H1 (cell line): ENCODE measurements at regions not wholly inside any gene's neighbourhood (a gene's known extent, or its start where the extent isn't known, plus 50 kb on each side); places are given as distances from the start of the nearest gene placed in this dataset.

Experiments used
- CTCF ChIA-PET: fragments of 300-600 bp; sonication (Branson Sonifier 250); formaldehyde crosslinking; loops from one replicate; lab custom pipeline; 2021; ENCODE audit not compliant: partially characterized antibody; lab: Charles Lee
- POLR2A ChIA-PET: fragments of 300-600 bp; sonication (Branson Sonifier 250); formaldehyde crosslinking; loops from one replicate; lab custom pipeline; 2021; ENCODE audit warnings: inconsistent platforms; ENCODE audit not compliant: partially characterized antibody; lab: Charles Lee
- DNase-seq, 2 experiments: peaks; one replicate each; pipeline versions ENCODE4 v3.0.0 to v3.0.0-alpha.2; 2010 to 2022; ENCODE audit warnings: low spot score in 2 of 2, low read depth in 1 of 2, mixed read lengths in 1 of 2
- FAIRE-seq: peaks from 2 replicates; lab custom pipeline; 2011; peaks lifted over from hg19 to GRCh38; lab: Jason Lieb, UNC
- H2AFZ ChIP-seq: 2 replicates; pipeline ENCODE4 v1.8.1; 2012; ENCODE audit warnings: low read length, inconsistent platforms
- H2AK5ac ChIP-seq: 2 replicates; pipeline ENCODE4 v1.6.1; 2013; ENCODE audit warnings: low read depth, low read length
- H2BK120ac ChIP-seq: replicated peaks from 2 replicates; pipeline ENCODE3; 2013; ENCODE audit warnings: low read depth, low read length, inconsistent platforms
- H2BK12ac ChIP-seq: 2 replicates; pipeline ENCODE4 v1.6.1; 2013; ENCODE audit warnings: low read depth, low read length
- H2BK15ac ChIP-seq: 2 replicates; pipeline ENCODE4 v1.6.1; 2013; ENCODE audit warnings: low read length
- H2BK20ac ChIP-seq: 2 replicates; pipeline ENCODE4 v1.6.1; 2013; ENCODE audit warnings: low read length
- H2BK5ac ChIP-seq: 2 replicates; pipeline ENCODE4 v1.6.1; 2013; ENCODE audit warnings: low read depth, low read length
- H3K14ac ChIP-seq: 2 replicates; pipeline ENCODE4 v1.6.1; 2013; ENCODE audit warnings: inconsistent platforms; ENCODE audit not compliant: insufficient read length
- H3K18ac ChIP-seq: 2 replicates; pipeline ENCODE4 v1.6.1; 2013; ENCODE audit warnings: low read length; ENCODE audit errors: extremely low read depth
- H3K23ac ChIP-seq: 2 replicates; pipeline ENCODE4 v1.6.1; 2013; ENCODE audit warnings: inconsistent platforms; ENCODE audit not compliant: insufficient read length
- H3K23me2 ChIP-seq: 2 replicates; pipeline ENCODE4 v1.6.1; 2013; ENCODE audit warnings: low read depth, low read length
- H3K27ac ChIP-seq: 2 replicates; pipeline ENCODE4 v1.6.1; 2011; ENCODE audit warnings: low read depth, low read length, inconsistent platforms
- H3K27me3 ChIP-seq, 4 experiments: replicated peaks in 1 of 4; 1 replicate in 1 of 4; 2 replicates in 3 of 4; pipeline versions ENCODE4 v1.6.1 to v1.8.1; 2011 to 2013; ENCODE audit warnings: low read length in 3 of 4, mild to moderate bottlenecking in 3 of 4, inconsistent platforms in 2 of 4, mixed read lengths in 2 of 4, moderate library complexity in 1 of 4; ENCODE audit not compliant: control insufficient read depth in 3 of 4, insufficient read depth in 3 of 4; ENCODE audit errors: extremely low read depth in 1 of 4
- H3K36me3 ChIP-seq, 4 experiments: 2 replicates each; pipeline versions ENCODE4 v1.6.1 to v1.8.1; 2011 to 2013; ENCODE audit warnings: mild to moderate bottlenecking in 4 of 4, low read length in 3 of 4, moderate library complexity in 2 of 4, control low read depth in 1 of 4, inconsistent platforms in 1 of 4; ENCODE audit not compliant: insufficient read depth in 4 of 4, control insufficient read depth in 2 of 4
- H3K4ac ChIP-seq: replicated peaks from 2 replicates; pipeline ENCODE3; 2013; ENCODE audit warnings: low read length, low read depth, mixed read lengths, inconsistent platforms; ENCODE audit not compliant: insufficient read length
- H3K4me1 ChIP-seq, 4 experiments: replicated peaks in 1 of 4; 1 replicate in 1 of 4; 2 replicates in 3 of 4; pipeline versions ENCODE4 v1.6.1 to v1.8.1; 2011 to 2013; ENCODE audit warnings: low read length in 3 of 4, inconsistent platforms in 2 of 4, mixed read lengths in 1 of 4; ENCODE audit not compliant: insufficient read depth in 4 of 4, control insufficient read depth in 3 of 4
- H3K4me2 ChIP-seq, 2 experiments: 2 replicates each; pipeline versions ENCODE4 v1.6.1 to v1.8.1; 2011 to 2013; ENCODE audit warnings: low read depth in 2 of 2, low read length in 2 of 2, control low read depth in 1 of 2, inconsistent platforms in 1 of 2, mild to moderate bottlenecking in 1 of 2; ENCODE audit not compliant: insufficient read depth in 1 of 2
- H3K4me3 ChIP-seq, 4 experiments: fragments of 200-600, 300-600 bp in 1 of 4; sonication (generic), shearing (Covaris generic), sonication (Bioruptor Twin) in 1 of 4; 2 replicates each; pipeline versions ENCODE4 v1.5.1 to v1.8.1; 2011 to 2016; ENCODE audit warnings: low read length in 4 of 4, low read depth in 3 of 4, control low read depth in 2 of 4, inconsistent platforms in 2 of 4, mild to moderate bottlenecking in 2 of 4, mixed read lengths in 1 of 4, moderate library complexity in 1 of 4; ENCODE audit not compliant: insufficient read depth in 2 of 4; ENCODE audit errors: extremely low read depth in 1 of 4
- H3K56ac ChIP-seq: replicated peaks from 2 replicates; pipeline ENCODE3; 2013; ENCODE audit warnings: low read depth, mild to moderate bottlenecking, mixed read lengths, low read length, inconsistent platforms; ENCODE audit not compliant: insufficient read length
- H3K79me1 ChIP-seq: 2 replicates; pipeline ENCODE4 v1.6.1; 2013; ENCODE audit warnings: low read depth, low read length, control low read depth
- H3K79me2 ChIP-seq, 2 experiments: 2 replicates each; pipeline versions ENCODE4 v1.6.1 to v1.8.1; 2012 to 2013; ENCODE audit warnings: low read length in 2 of 2, mild to moderate bottlenecking in 2 of 2, inconsistent platforms in 1 of 2; ENCODE audit not compliant: insufficient read depth in 2 of 2, control insufficient read depth in 1 of 2
- H3K9ac ChIP-seq, 4 experiments: replicated peaks in 1 of 4; 1 replicate in 1 of 4; 2 replicates in 3 of 4; pipeline versions ENCODE4 v1.6.1 to v1.8.1; 2011 to 2013; ENCODE audit warnings: low read depth in 3 of 4, low read length in 3 of 4, control low read depth in 2 of 4, mild to moderate bottlenecking in 2 of 4, moderate library complexity in 2 of 4, inconsistent platforms in 1 of 4; ENCODE audit errors: extremely low read depth in 1 of 4
- H3K9me3 ChIP-seq, 2 experiments: 2 replicates each; pipeline versions ENCODE4 v1.6.1 to v1.8.1; 2012 to 2013; ENCODE audit warnings: mild to moderate bottlenecking in 2 of 2, moderate library complexity in 2 of 2, control low read depth in 1 of 2, inconsistent platforms in 1 of 2, low read depth in 1 of 2, low read length in 1 of 2, mixed read lengths in 1 of 2; ENCODE audit not compliant: insufficient read depth in 2 of 2
- H4K20me1 ChIP-seq, 2 experiments: replicated peaks in 1 of 2; 2 replicates each; pipeline versions ENCODE3 to v1.8.1; 2011 to 2013; ENCODE audit warnings: inconsistent platforms in 2 of 2, low read length in 2 of 2, mild to moderate bottlenecking in 1 of 2; ENCODE audit not compliant: insufficient read depth in 2 of 2, control insufficient read depth in 1 of 2
- H4K5ac ChIP-seq: 2 replicates; pipeline ENCODE4 v1.6.1; 2013; ENCODE audit warnings: low read length, low read depth, mixed read lengths, inconsistent platforms; ENCODE audit not compliant: insufficient read length
- H4K8ac ChIP-seq: 2 replicates; pipeline ENCODE4 v1.8.0; 2013; ENCODE audit warnings: mild to moderate bottlenecking, moderate library complexity, low read length, inconsistent platforms; ENCODE audit not compliant: insufficient read depth; ENCODE audit errors: extremely low read depth
- H4K91ac ChIP-seq: replicated peaks from 2 replicates; pipeline ENCODE3; 2013; ENCODE audit warnings: low read length, mixed read lengths, inconsistent platforms; ENCODE audit not compliant: insufficient read length
- ASH2L ChIP-seq: fragments of 200-600, 300-600 bp; sonication (generic); IDR thresholded peaks from one replicate; pipeline ENCODE4 v1.7.1; 2017; ENCODE audit warnings: low read length
- BRCA1 ChIP-seq: IDR thresholded peaks from 2 replicates; pipeline ENCODE4 v1.6.1; 2012; ENCODE audit warnings: low read depth, low read length, improper control_type of control experiment
- CEBPB ChIP-seq: IDR thresholded peaks from 2 replicates; pipeline ENCODE4 v1.6.1; 2012; ENCODE audit warnings: low read depth, low read length
- EZH2 ChIP-seq: fragments of 200-600 bp; sonication (generic); IDR thresholded peaks from 2 replicates; pipeline ENCODE4 v1.7.1; 2012; ENCODE audit warnings: low read depth, mild to moderate bottlenecking, moderate library complexity, low read length, inconsistent platforms; ENCODE audit not compliant: severe bottlenecking
- HDAC6 ChIP-seq: IDR thresholded peaks from one replicate; pipeline ENCODE4 v1.7.1; 2012; ENCODE audit warnings: low read depth, mild to moderate bottlenecking, inconsistent platforms, low read length, moderate library complexity
- MAFK ChIP-seq: IDR thresholded peaks from 2 replicates; pipeline ENCODE4 v1.6.1; 2012; ENCODE audit warnings: low read depth, mild to moderate bottlenecking, improper control_type of control experiment, low read length
- NRF1 ChIP-seq: IDR thresholded peaks from 2 replicates; pipeline ENCODE4 v1.6.1; 2011; ENCODE audit warnings: mild to moderate bottlenecking, low read depth, low read length, improper control_type of control experiment
- POU5F1 ChIP-seq: IDR thresholded peaks from 2 replicates; pipeline ENCODE4 v1.6.1; 2011; ENCODE audit warnings: low read depth, mild to moderate bottlenecking, low read length, moderate library complexity
- SAP30 ChIP-seq: fragments of 300-600 bp; sonication (generic); IDR thresholded peaks from 2 replicates; pipeline ENCODE4 v1.7.1; 2012; ENCODE audit warnings: low read length, moderate library complexity, mild to moderate bottlenecking, inconsistent platforms; ENCODE audit not compliant: insufficient read depth, insufficient replicate concordance
- SUZ12 ChIP-seq: fragments of 200-600 bp; sonication (generic); IDR thresholded peaks from 2 replicates; pipeline ENCODE4 v1.6.1; 2012; ENCODE audit warnings: mild to moderate bottlenecking, inconsistent platforms, low read length, moderate library complexity, mixed read lengths
- TEAD4 ChIP-seq: IDR thresholded peaks from 2 replicates; pipeline ENCODE4 v1.6.1; 2012; ENCODE audit warnings: low read depth, low read length, inconsistent platforms, mixed read lengths
- YY1 ChIP-seq: IDR thresholded peaks from 2 replicates; pipeline ENCODE4 v1.6.1; 2011; ENCODE audit warnings: low read depth, mild to moderate bottlenecking, low read length
- ZNF274 ChIP-seq: IDR thresholded peaks from 2 replicates; pipeline ENCODE4 v1.7.0; 2012; ENCODE audit warnings: low read length, borderline replicate concordance; ENCODE audit errors: extremely low read depth
- WGBS, 2 experiments: shearing (Covaris generic) in 1 of 2; methylation state at CpG; one replicate each; pipeline versions ENCODE4 v1.1.6 to v1.1.7; 2013 to 2015; ENCODE audit warnings: low lambda C conversion rate in 2 of 2, mixed read lengths in 2 of 2, inconsistent platforms in 1 of 2, low coverage in 1 of 2, missing lambda C conversion rate in 1 of 2; ENCODE audit not compliant: insufficient replicate concordance in 2 of 2, insufficient coverage in 1 of 2, insufficient read length in 1 of 2; ENCODE audit errors: extremely low coverage in 1 of 2, missing lambda C conversion rate in 1 of 2; 5-methylcytosine and 5-hydroxymethylcytosine counted together
- TF ChIP-seq, protein P1 (sequence below): IDR thresholded peaks from 2 replicates; pipeline ENCODE4 v1.6.1; 2011; ENCODE audit warnings: low read length, improper control_type of control experiment

DNA sequence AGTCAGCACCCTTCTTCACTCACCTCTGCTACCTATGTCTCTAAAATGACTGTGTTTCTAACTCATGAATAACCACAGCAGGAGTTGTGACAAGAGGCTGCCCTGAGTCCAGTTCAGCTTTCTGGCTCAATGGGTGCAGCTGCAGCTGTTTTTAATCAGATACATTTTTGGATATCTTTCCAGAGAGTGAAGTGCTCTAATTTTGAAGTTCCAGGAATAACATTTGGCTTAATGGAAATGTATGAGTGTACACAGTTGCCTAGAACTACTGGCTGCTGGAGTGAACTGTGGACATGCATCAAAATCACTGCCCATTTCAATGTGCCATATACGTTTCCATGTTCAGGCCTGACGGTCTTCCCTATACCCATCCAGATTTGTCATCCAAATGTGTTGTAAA, 769.5 kb upstream of the ANO3 start:
- Histone ChIP-seq H2BK15ac (no peak overlapping the region), H3K4ac (no peak overlapping the region), H3K18ac (no peak overlapping the region), H3K27ac (no peak overlapping the region), H4K91ac (no peak overlapping the region), H2BK20ac (no peak overlapping the region), H4K8ac (no peak overlapping the region), H3K4me3 (no peak overlapping the region), H3K9ac (no peak overlapping the region), H2BK120ac (no peak overlapping the region), H3K9me3 (no peaks in the 10 kb centered on the region), H4K5ac (no peak overlapping the region), H3K23me2 (no peaks in the 10 kb centered on the region), H3K14ac (no peak overlapping the region), H3K56ac (no peak overlapping the region), H2BK5ac (no peak overlapping the region), H3K23ac (no peak overlapping the region), H3K27me3 (no peaks in the 10 kb centered on the region), H3K79me2 (no peaks in the 10 kb centered on the region), H2AK5ac (no peak overlapping the region), H3K4me2 (no peak overlapping the region), H2AFZ (no peak overlapping the region; the same call in 1 of the 2 replicates), H3K36me3 (no peaks in the 10 kb centered on the region), H3K79me1 (no peaks in the 10 kb centered on the region), H2BK12ac (no peak overlapping the region), H4K20me1 (no peaks in the 10 kb centered on the region), H3K4me1 (no peaks in the 10 kb centered on the region)
- no peak for DNase-seq
- CTCF ChIA-PET = interaction anchor here (0.5 kb wide), 1 partner anchor 964 kb away, joined by 3 read pairs; no protein-coding TSS in a partner anchor
- POLR2A ChIA-PET = no interaction called here
- 100% methylated on average over 2 of the region's 2 CpGs; no CpG with 5 or more reads in 1 of the 2 experiments for WGBS, 2 experiments
- no peak for FAIRE-seq
- no peak for TF ChIP-seq ZNF274
- TF ChIP-seq EZH2 = no peak
- no peak for TF ChIP-seq YY1
- no peak for TF ChIP-seq HDAC6
- no peak for TF ChIP-seq TEAD4
- no peak for TF ChIP-seq SAP30
- TF ChIP-seq CEBPB = no peak
- no peak for TF ChIP-seq MAFK
- no peak for TF ChIP-seq BRCA1
- TF ChIP-seq SUZ12 = no peak
- no peak for TF ChIP-seq POU5F1
- TF ChIP-seq, protein P1, sequence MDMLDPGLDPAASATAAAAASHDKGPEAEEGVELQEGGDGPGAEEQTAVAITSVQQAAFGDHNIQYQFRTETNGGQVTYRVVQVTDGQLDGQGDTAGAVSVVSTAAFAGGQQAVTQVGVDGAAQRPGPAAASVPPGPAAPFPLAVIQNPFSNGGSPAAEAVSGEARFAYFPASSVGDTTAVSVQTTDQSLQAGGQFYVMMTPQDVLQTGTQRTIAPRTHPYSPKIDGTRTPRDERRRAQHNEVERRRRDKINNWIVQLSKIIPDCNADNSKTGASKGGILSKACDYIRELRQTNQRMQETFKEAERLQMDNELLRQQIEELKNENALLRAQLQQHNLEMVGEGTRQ = no peak
- TF ChIP-seq ASH2L = no peak
- TF ChIP-seq NRF1 = no peak
